Vagina (tissue), 2 donors: ENCODE measurements at regions not wholly inside any gene's neighbourhood (a gene's known extent, or its start where the extent isn't known, plus 50 kb on each side); places are given as distances from the start of the nearest gene placed in this dataset.
"Not testable (repeated sequence)": the region's sequence is repeated elsewhere in the genome, so short reads cannot be mapped to it uniquely, and the experiment has no call there.

Experiments used
- DNase-seq, 2 donors: peaks; one replicate each; pipeline ENCODE4 v3.0.0-alpha.2; 2017; ENCODE audit errors: extremely low spot score in 2 of 2
- H3K27ac ChIP-seq: fragments of 200-600 bp; sonication (generic); one replicate; pipeline ENCODE4 v1.5.1; 2019
- H3K27me3 ChIP-seq: fragments of 200-600 bp; sonication (generic); one replicate; pipeline ENCODE4 v1.5.1; 2019
- H3K36me3 ChIP-seq, 2 donors: fragments of 200-600 bp; sonication (generic); one replicate each; pipeline ENCODE4 v1.5.1; 2017 to 2019
- H3K4me1 ChIP-seq: fragments of 200-600 bp; sonication (generic); one replicate; pipeline ENCODE4 v1.5.1; 2019
- H3K4me3 ChIP-seq, 2 donors: fragments of 200-600 bp; sonication (generic); 1 replicate in 1 of 2; 2 replicates in 1 of 2; pipeline ENCODE4 v1.5.1; 2016 to 2019
- H3K9me3 ChIP-seq: fragments of 200-600 bp; sonication (generic); one replicate; pipeline ENCODE4 v1.5.1; 2019
- CTCF ChIP-seq, 3 experiments: fragments of 450-650 bp in 2 of 3; fragments of 200-600 bp in 1 of 3; sonication (generic) in 1 of 3; IDR thresholded peaks; one replicate each; pipeline ENCODE4 v1.5.1; 2017 to 2019; ENCODE audit warnings: antibody characterized with exemption in 3 of 3, mild to moderate bottlenecking in 2 of 3, moderate library complexity in 2 of 3
- POLR2A ChIP-seq, 2 donors: fragments of 450-650 bp; IDR thresholded peaks; one replicate each; pipeline ENCODE4 v1.6.1; 2017; ENCODE audit warnings: antibody characterized with exemption in 2 of 2, mild to moderate bottlenecking in 2 of 2, moderate library complexity in 2 of 2
- POLR2AphosphoS5 ChIP-seq, 2 donors: sonication (generic); formaldehyde crosslinking; IDR thresholded peaks; one replicate each; pipeline ENCODE4 v1.9.0; 2017; ENCODE audit warnings: antibody characterized with exemption in 2 of 2, mild to moderate bottlenecking in 2 of 2, low read depth in 1 of 2; ENCODE audit not compliant: insufficient read depth in 1 of 2
- intact Hi-C: fragments of 100-400 bp; cut with DNase I; formaldehyde crosslinking; loops from one replicate; pipeline ENCODE4 v1.15.1; 2023

DNA sequence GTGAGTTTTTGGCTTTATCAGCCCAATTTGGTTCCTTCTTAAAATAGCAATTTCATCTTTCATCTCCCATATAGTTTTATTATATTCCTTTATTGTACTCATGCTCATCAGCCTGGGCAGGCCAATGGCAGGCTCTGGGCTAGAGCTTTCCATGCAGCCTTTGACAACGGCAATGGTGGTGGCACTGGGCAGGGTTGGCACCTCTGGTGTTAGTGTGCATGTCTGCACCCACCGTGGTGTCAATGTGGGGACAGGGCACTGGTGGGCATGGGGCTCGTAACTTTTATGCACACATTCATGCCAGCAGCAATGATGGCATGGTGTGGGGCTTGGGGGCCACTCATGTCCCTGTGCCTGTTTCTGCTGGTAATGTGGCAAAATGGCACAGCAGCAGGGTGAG is 1305.4 kb downstream of the DSC3 start:
- no peaks in the 10 kb centered on the region for H3K36me3 ChIP-seq
- intact Hi-C loops, result no loop called here
- no peaks in the 10 kb centered on the region for H3K4me1 ChIP-seq
- no peak overlapping the region for H3K4me3 ChIP-seq
- no peak for DNase-seq
- H3K27me3 ChIP-seq, result no peaks in the 10 kb centered on the region
- no peak overlapping the region for H3K27ac ChIP-seq
- no peaks in the 10 kb centered on the region for H3K9me3 ChIP-seq
- no peak for TF ChIP-seq POLR2A (IDR thresholded peaks at IDR 0.05)
- no peak for TF ChIP-seq POLR2AphosphoS5 (IDR thresholded peaks at IDR 0.05; ENCODE audit: insufficient read depth in 1 of 2, low read depth in 1 of 2)
- no peak for TF ChIP-seq CTCF (IDR thresholded peaks at IDR 0.05)

- Histone ChIP-seq H3K4me3 (no peak overlapping the region), H3K27ac (no peak overlapping the region), H3K36me3 (no peaks in the 10 kb centered on the region), H3K27me3 (no peaks in the 10 kb centered on the region), H3K4me1 (no peaks in the 10 kb centered on the region), H3K9me3 (no peaks in the 10 kb centered on the region)
- DNase-seq, result no peak
- TF ChIP-seq CTCF (IDR thresholded peaks at IDR 0.05) (no peak), POLR2AphosphoS5 (IDR thresholded peaks at IDR 0.05; ENCODE audit: insufficient read depth in 1 of 2, low read depth in 1 of 2) (no peak), POLR2A (IDR thresholded peaks at IDR 0.05) (no peak)
- intact Hi-C loops, result no loop called here
Observed at GRCh38 chr18:29730073-29730472, 1312.5 kb downstream of the DSC3 start.

GRCh38 chr18:29726646-29727045 is 1315.9 kb downstream of the DSC3 start:
- no peak overlapping the region for H3K27ac ChIP-seq
- no peaks in the 10 kb centered on the region for H3K27me3 ChIP-seq
- TF ChIP-seq POLR2A (IDR thresholded peaks at IDR 0.05) (no peak), POLR2AphosphoS5 (IDR thresholded peaks at IDR 0.05; ENCODE audit: insufficient read depth in 1 of 2, low read depth in 1 of 2) (no peak)
- H3K4me1 ChIP-seq, result no peaks in the 10 kb centered on the region
- intact Hi-C loops, result no loop called here
- no peak overlapping the region for H3K4me3 ChIP-seq
- no peaks in the 10 kb centered on the region for H3K36me3 ChIP-seq
- H3K9me3 ChIP-seq, result no peaks in the 10 kb centered on the region
- DNase-seq, result no peak

- H3K27me3 ChIP-seq, H3K9me3 ChIP-seq, H3K4me3 ChIP-seq, intact Hi-C loops, H3K27ac ChIP-seq, DNase-seq, H3K36me3 ChIP-seq, H3K4me1 ChIP-seq: not testable (repeated sequence)
Observed at GRCh38 chr18:29723486-29723885, 1319.1 kb downstream of the DSC3 start.

DNA sequence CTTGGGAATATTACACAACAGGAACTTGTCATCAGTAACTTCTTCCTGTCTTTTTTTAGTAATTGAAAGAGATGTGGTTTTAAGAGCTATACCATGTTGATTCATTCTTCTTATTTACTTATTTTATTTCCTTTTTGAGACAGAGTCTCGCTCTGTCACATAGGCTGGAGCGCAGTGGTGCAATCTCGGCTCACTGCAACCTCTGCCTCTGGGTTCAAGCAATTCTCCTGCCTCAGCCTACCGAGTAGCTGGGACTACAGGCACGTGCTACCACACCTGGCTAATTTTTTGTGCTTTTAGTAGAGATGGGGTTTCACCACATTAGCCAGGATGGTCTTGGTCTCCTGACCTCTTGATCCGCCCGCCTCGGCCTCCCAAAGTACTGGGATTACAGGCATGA is 1326.6 kb downstream of the DSC3 start:
- H3K9me3 ChIP-seq, H3K27me3 ChIP-seq, H3K27ac ChIP-seq, H3K36me3 ChIP-seq, intact Hi-C loops, H3K4me1 ChIP-seq, H3K4me3 ChIP-seq, DNase-seq: not testable (repeated sequence)

GRCh38 chr18:29712785-29713184 is 1329.8 kb downstream of the DSC3 start:
- Histone ChIP-seq H3K27ac (no peak overlapping the region), H3K4me3 (no peak overlapping the region), H3K9me3 (no peaks in the 10 kb centered on the region), H3K4me1 (no peaks in the 10 kb centered on the region), H3K36me3 (no peaks in the 10 kb centered on the region), H3K27me3 (no peaks in the 10 kb centered on the region)
- no peak for DNase-seq
- intact Hi-C loops, result no loop called here
- TF ChIP-seq CTCF (IDR thresholded peaks at IDR 0.05), result no peak
- TF ChIP-seq POLR2A (IDR thresholded peaks at IDR 0.05), result no peak
- no peak for TF ChIP-seq POLR2AphosphoS5 (IDR thresholded peaks at IDR 0.05; ENCODE audit: insufficient read depth in 1 of 2, low read depth in 1 of 2)

- Histone ChIP-seq H3K27me3 (no peaks in the 10 kb centered on the region), H3K27ac (no peak overlapping the region), H3K4me3 (no peak overlapping the region), H3K36me3 (no peaks in the 10 kb centered on the region), H3K9me3 (no peaks in the 10 kb centered on the region), H3K4me1 (no peaks in the 10 kb centered on the region)
- TF ChIP-seq CTCF (IDR thresholded peaks at IDR 0.05) (no peak), POLR2AphosphoS5 (IDR thresholded peaks at IDR 0.05; ENCODE audit: insufficient read depth in 1 of 2, low read depth in 1 of 2) (no peak), POLR2A (IDR thresholded peaks at IDR 0.05) (no peak)
- DNase-seq, result no peak
- intact Hi-C loops, result no loop called here
Observed at GRCh38 chr18:29711932-29712331, 1330.6 kb downstream of the DSC3 start.
